ENCODE measurements at regions not wholly inside any gene's neighbourhood (a gene's known extent, or its start where the extent isn't known, plus 50 kb on each side); places are given as distances from the start of the nearest gene placed in this dataset.

DNA sequence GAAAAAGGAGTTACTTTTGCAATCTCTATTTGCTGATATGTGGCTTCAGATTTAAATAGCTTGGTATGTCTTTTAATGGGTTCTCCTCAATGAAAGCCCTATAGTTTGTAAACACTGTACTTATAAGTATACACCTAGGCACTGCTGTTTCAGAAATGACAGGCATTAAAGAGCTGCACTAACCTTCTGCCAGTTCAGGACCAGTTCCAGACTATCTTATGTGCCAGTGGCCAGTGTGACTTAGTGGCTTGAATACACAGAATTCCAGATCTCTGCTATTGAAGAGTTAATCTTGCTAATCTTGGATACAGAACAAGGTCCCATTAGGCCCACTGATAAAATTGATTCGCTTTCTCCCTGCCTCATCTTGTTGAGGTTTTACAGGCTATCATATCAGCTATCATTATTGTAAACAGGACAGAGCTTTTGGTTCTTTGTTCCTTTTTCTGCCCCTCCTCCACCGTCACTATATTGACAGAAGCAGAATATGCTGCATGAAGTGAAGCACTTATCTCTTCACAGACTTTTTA lies 337.5 kb downstream of the LRRIQ3 start:
- TF ChIP-seq EZH2 (IDR thresholded peaks at IDR 0.05): no peak
- no peak for TF ChIP-seq POLR2AphosphoS5 (IDR thresholded peaks at IDR 0.05; ENCODE audit: borderline replicate concordance, low read depth, low read length)
- no peak for TF ChIP-seq FOXP2 (optimal IDR thresholded peaks at IDR 0.05; ENCODE audit: control extremely low read depth, extremely low read length, insufficient read depth)
